GM12873 (cell line): ENCODE measurements at regions not wholly inside any gene's neighbourhood (a gene's known extent, or its start where the extent isn't known, plus 50 kb on each side); places are given as distances from the start of the nearest gene placed in this dataset.

Source experiments
- CTCF ChIP-seq: IDR thresholded peaks from 2 replicates; pipeline ENCODE4 v1.5.1; 2012; ENCODE audit warnings: low read depth, mild to moderate bottlenecking, moderate library complexity, low read length, control low read depth; ENCODE audit not compliant: insufficient read depth; ENCODE audit errors: missing control alignments

GRCh38 chr13:43983373-43983772 is 103.7 kb downstream of the LACC1 start:
- no peak for TF ChIP-seq CTCF

- TF ChIP-seq CTCF, result no peak
These were observed 104.6 kb downstream of the LACC1 start for GRCh38 chr13:43984292-43984691.

- no peak for TF ChIP-seq CTCF
These were observed 105.8 kb downstream of the LACC1 start for GRCh38 chr13:43985422-43986072.

- TF ChIP-seq CTCF, result no peak
These were observed 106.8 kb downstream of the LACC1 start for GRCh38 chr13:43986421-43986981.

- TF ChIP-seq CTCF, result no peak
These were observed 108.6 kb downstream of the LACC1 start for GRCh38 chr13:43988302-43988701.

GRCh38 chr13:43990021-43990420 is 110.3 kb downstream of the LACC1 start:
- no peak for TF ChIP-seq CTCF

- no peak for TF ChIP-seq CTCF
These were observed 111.1 kb downstream of the LACC1 start for GRCh38 chr13:43990829-43991228.
